HuH-7 (cell line): ENCODE measurements at regions not wholly inside any gene's neighbourhood (a gene's known extent, or its start where the extent isn't known, plus 50 kb on each side); places are given as distances from the start of the nearest gene placed in this dataset.

Experiments used
- DNase-seq: peaks from one replicate; pipeline ENCODE4 v3.0.0; 2011; ENCODE audit warnings: low spot score

DNA sequence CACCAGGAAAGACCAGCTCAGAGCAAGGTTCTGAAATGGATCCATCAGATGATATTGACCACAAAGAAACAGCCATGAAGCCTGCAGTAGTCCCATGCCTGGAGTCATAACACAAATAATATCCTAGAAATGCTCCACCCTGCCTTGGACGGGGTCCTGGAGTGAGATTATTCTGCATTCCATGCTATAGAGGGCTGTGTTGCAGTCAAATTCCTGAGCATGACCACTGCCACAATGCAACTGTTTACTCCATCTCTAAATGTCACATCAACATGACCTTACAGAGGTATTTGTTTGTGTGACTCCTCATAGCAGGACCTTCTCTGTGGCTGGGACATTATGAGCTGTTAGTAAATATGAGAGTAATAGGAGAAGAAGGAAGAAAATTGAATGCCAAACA, 257.5 kb upstream of the TCF21 start:
- no peak for DNase-seq

DNA sequence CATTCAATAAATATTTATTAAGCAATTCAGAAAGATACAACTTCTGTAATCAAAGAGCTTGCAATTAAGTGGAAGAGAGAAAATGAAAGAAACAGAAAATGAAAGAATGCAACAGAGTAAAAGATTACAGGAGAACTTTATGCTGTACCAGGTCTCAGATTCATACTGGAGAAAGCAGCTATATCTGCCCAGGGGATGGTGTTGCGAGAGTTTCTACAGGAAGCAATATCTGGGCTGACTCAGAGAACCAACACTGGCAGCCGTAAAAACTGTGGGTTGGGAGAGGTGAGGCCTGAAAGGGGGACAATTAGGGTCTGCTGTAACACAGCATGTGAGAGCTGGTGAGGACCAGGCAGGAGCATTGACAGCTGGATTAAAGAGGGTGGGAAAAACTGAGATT, 256.7 kb upstream of the TCF21 start:
- DNase-seq: no peak

GRCh38 chr6:133632906-133633305, 256.0 kb upstream of the TCF21 start:
- DNase-seq: no peak

DNA sequence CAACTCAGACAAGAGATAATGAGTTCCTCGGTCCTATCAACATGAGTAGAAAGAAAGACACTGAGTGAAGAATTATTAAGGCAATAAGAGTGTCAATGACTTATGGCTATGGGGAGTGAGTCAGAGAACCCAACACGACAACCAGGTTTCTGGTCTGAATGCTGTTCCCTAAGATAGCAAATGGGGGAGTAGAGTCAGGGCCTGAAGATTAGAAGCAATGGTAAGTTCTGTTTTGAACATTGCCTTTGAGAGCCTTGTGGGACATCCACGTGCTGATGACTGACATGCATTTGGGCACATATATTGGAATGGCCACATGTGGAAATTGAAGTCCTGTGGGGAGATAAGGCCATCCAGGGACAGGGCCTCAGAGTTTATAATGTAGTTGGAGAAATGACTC, 254.4 kb upstream of the TCF21 start:
- DNase-seq: no peak

- DNase-seq: no peak
Measured at GRCh38 chr6:133635447-133635846, 253.5 kb upstream of the TCF21 start.

DNA sequence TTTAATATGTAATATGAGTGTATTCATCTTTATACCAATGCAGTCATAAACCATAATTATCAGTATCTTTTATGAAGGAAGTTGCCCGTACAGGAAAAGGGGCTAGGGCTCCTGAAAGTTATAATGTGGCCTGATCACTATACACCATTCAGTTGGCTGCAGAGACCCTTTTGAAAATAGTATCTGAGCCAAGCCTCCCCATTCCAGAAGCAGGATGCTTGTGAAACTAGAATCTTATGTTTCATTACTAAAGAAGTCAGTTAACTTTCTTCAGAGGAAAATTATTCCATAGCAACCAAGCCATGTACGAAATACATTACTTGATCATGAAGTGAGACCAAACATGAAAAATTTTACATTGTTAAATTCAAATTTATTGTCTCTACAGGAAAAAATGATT, 251.5 kb upstream of the TCF21 start:
- no peak for DNase-seq

DNA sequence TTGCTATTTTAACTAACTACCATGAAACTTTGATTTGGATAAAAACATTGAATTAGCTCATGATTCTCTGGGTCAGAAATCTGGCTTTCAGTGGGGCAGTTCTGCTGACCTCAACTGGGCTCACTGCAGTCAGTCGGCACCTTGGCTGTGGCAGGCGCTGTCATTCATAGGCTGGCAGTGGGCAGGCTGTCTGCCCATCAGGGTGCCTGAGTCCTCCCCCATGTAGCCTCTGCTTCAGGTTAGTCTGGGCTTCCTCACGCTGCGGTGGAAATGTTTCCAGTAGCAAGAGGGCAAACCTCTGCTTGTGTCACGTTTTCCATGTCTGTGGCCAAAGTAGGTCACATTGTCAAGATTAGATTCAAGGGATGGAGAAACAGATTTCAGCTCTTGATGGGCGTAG, 251.0 kb upstream of the TCF21 start:
- DNase-seq: no peak

- no peak for DNase-seq
Measured at GRCh38 chr6:133641104-133641503, 247.8 kb upstream of the TCF21 start.

DNA sequence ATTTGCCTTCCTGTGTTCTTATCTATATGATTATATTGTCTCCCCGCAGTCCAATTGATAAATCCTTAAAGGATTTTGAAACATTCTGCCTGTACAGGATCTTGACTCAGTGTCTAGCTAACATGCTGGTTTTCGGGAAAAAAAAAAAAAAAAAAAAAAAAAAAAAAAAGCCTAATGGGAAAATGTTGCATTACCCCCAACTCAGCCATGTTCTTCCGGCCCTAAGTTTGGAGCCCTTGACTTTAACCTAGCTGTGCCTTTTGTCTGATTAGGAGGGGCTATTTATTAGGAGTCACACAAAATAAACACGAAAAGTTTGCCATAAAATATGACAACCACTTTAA, 244.4 kb upstream of the TCF21 start:
- no peak for DNase-seq

DNA sequence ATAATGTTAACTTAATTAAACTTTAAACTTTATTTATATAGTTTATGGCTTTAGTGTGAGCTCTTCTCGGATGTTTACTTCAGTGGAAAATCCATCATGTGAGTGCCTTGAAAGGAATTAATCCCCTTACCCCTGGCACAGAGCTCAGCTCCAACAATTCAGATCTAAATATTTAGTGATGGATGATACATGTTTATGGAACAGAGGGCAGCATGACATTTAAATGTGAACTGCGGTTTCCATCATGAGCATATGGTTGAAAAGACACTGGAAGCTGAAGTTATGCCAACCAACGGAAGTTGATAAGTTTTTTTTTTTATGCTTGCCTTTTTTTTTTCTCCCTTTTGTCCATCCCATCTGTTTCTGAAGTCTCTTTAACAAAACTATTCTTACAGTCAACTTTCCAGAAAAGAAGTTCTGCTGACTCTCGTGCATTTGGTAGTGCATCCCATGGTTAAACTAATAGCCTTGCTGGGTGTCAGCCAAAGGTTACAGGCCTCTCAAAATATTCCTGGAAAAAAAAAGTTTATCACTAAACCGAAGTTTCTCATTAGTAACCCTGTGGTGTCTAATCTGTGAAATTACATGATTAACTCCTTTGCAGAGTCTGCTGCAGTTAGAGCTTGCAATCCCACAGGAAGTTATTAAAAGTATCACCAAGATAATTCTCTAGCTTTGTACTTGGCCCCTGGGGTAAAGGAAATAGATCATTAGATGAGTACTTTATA, 243.9 kb upstream of the TCF21 start:
- DNase-seq: no peak

DNA sequence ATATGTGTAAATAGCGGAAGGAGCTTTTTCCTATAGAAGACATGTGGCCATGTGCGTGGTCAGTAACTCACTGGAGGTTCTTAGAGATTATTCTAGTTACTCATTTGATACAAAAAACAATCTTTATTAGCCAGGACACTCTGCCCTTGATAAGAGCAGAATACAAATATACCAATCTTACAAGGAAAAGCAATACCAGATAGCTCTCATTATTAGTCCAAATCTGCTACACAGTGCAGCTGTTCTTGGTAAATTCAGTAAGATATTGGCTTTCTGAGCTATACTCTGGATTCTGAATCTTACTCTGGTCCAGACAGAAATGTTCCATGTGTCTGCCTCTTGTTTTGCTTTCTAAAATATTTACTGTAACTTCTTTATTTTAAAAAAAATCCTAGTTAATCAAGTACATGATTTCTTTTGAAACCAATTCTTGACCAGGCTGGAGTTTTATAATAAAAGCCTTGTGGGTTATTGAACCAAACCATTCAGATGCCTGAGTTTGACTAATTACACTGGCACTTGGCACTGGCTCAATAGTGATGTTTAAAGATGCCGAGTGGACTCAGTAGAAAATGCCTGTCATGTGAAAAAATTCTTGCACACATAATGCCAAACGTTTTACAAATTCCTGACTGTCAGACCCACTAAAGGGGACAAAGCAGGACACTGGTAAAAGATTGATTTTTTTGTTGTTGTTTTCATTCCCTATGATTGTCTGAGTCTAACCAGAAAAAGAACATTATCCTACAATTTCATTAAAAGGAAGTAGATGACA, 242.8 kb upstream of the TCF21 start:
- DNase-seq: no peak

- no peak for DNase-seq
Measured at GRCh38 chr6:133648581-133648980, 240.3 kb upstream of the TCF21 start.

DNA sequence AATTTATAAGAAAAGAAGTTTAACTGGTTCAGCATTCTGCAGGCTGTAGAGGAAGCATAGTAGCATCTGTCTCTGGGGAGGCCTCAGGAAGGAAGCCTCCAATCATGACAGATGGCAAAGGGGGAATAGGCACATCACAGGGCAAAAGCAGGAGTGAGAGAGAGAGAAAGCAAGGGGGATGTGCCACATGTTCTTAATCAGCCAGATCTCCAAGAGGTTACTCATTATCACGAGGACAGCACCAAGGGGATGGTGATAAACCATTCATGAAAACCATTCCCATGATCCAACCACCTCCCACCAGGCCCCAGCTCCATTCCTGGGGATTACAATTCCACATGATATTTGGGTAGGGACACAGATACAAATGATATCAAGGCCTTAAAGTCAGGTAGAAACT, 217.5 kb upstream of the TCF21 start:
- DNase-seq: no peak

- no peak for DNase-seq
Measured at GRCh38 chr6:133673056-133673455, 215.9 kb upstream of the TCF21 start.

GRCh38 chr6:133674661-133675060, 214.3 kb upstream of the TCF21 start:
- no peak for DNase-seq

DNA sequence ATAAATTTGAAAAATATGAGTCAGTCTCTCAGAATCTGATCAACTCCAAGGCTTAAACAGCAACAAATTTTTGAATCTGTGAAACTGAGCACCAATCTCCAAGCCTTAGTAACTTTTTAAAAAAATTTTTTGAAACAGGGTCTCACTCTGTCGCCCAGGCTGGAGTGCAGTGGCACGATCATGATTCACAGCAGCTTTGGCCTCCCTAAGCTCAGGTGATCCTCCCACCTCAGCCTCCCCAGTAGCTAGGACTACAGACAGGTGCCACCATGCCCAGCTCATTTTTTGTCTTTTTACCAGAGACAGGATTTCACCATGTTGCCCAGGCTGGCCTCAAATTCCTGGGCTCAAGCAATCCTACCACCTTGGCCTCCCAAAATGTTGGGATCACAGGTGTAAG, 207.9 kb upstream of the TCF21 start:
- no peak for DNase-seq

DNA sequence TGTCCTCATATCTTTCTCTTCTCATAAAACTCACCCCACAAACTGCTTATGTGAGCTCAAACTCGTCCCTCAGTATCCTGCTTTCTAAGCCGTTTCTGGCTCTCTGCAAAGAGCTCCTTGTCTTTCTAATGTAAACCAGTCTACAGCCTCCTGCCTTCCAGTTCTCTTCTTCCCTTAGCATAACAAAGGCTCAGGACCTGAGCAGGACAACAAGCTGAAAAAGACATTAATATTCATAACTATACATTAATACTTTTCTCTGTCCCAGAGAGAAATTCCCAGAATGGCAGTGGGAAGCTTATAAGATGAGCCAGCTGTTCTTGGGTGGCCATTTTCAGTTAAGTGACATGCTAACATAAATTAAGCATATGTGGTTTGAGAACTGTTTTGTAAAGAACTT, 207.0 kb upstream of the TCF21 start:
- no peak for DNase-seq

DNA sequence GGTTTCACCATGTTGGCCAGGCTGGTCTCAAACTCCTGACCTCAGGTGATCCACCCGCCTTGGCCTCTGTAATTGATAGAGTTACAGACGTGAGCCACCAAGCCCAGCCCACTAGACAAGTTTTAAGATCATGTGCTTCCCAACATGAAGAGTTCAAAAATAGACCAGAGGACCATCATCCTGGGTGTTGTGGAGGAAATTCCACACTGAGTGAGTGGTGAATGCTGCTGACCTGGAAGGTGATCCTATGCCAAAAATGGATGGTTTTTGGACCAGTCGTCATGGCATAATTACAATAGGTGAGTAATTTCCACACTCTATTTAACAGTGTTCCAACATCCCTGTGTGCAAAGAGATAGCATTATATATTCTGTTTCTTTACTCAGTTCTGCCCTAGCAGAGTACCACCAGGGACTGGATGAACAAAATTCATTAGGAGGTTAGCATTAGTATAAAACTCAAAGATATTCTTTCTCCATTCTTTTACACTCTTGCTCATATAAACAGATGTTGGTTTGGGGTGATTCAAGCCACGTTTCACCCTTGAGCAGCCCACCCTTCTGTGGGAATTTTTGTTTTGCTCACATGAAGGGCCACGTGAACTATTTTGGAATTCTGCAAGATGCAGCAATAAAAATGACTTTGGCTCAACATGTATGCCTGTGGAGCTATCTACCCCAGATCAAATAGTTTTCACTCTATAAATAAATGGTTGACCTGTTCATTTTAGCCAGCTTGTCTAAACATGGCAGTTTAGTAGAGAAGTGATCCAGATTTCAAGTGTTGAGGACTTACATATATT, 206.2 kb upstream of the TCF21 start:
- no peak for DNase-seq

- DNase-seq: no peak
Measured at GRCh38 chr6:133683308-133683580, 205.7 kb upstream of the TCF21 start.

- DNase-seq: no peak
Measured at GRCh38 chr6:133683606-133684005, 205.3 kb upstream of the TCF21 start.

GRCh38 chr6:133688705-133689492, 200.0 kb upstream of the TCF21 start:
- DNase-seq: no peak

GRCh38 chr6:133689863-133690262, 199.1 kb upstream of the TCF21 start:
- no peak for DNase-seq

- no peak for DNase-seq
Measured at GRCh38 chr6:133693565-133693964, 195.3 kb upstream of the TCF21 start.
